Middle frontal gyrus (tissue), 1 donor: ENCODE measurements at regions not wholly inside any gene's neighbourhood (a gene's known extent, or its start where the extent isn't known, plus 50 kb on each side); places are given as distances from the start of the nearest gene placed in this dataset.
"Not testable (repeated sequence)": the region's sequence is repeated elsewhere in the genome, so short reads cannot be mapped to it uniquely, and the experiment has no call there.

Experiments
- DNase-seq: peaks from one replicate; pipeline ENCODE4 v3.0.0-alpha.2; 2015; ENCODE audit warnings: low spot score; ENCODE audit errors: extremely low spot score

DNA sequence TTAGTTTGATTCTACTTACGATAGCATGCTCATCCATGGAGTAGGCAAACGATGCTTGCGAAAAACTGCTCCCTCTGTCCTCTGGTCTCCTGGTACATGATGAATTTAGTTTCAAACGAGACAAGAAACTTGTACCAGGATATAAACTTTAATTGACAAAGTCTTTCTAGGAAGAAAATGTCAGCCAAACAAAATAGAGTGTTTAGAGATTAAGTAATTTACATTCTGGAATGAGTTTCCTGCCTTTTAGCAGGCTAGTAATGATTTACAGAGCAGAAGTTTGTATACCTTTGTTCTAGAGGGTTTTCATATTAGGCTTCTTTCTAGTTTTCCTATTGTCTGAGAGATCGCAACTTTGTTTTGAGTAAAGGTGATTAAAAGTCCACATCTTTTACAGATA, 206.9 kb downstream of the RPL10L start:
- no peak for DNase-seq

DNA sequence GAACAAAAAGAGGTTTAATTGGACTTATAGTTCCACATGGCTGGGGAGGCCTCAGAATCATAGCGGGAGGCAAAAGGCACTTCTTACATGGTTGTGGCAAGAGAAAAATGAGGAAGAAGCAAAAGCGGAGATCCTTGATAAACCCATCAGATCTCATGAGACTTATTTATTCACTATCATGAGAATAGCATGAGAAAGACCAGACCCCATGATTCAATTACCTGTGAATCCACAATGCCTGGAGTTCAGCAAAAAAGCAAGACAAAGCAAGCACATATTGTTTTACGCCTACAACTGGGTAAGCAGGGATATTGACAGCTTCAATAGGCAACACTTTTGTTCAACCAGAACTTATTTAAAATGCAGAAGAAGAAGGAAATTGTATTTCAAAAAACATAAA, 218.2 kb downstream of the RPL10L start:
- no peak for DNase-seq

DNA sequence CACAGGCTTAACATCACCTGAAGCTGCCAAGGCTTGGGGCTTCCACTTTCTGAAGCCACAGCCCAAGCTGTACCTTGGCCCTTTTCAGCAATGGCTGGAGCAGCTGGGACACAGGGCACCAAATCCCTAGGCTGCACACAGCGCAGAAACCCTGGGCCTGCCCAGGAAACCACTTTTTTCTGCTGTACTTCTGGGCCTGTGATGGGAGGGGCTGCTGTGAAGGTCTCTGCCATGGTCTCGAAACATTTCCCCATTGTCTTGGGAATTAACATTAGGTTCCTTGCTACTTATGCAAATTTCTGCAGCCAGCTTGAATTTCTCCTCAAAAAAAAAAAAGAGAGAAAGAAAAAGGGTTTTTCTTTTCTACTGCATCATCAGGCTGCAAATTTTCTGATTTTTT, 219.1 kb downstream of the RPL10L start:
- no peak for DNase-seq

DNA sequence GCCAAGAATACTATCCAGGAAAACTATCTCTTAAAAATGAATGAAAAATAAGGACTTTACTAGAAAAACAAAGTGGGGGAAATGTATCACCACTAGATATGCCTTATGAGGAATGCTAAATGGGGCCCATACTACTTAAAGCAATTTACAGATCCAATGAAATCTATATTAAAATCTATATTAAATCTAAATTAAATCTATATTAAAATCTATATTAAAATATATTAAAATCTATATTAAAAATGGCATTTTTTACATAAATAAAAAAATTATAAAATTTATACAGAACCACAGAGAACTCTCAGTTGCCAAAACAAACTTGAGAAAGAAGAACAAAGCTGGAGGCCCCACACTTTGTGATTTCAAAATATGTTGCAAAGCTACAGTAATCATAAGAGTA, 234.5 kb downstream of the RPL10L start:
- no peak for DNase-seq

DNA sequence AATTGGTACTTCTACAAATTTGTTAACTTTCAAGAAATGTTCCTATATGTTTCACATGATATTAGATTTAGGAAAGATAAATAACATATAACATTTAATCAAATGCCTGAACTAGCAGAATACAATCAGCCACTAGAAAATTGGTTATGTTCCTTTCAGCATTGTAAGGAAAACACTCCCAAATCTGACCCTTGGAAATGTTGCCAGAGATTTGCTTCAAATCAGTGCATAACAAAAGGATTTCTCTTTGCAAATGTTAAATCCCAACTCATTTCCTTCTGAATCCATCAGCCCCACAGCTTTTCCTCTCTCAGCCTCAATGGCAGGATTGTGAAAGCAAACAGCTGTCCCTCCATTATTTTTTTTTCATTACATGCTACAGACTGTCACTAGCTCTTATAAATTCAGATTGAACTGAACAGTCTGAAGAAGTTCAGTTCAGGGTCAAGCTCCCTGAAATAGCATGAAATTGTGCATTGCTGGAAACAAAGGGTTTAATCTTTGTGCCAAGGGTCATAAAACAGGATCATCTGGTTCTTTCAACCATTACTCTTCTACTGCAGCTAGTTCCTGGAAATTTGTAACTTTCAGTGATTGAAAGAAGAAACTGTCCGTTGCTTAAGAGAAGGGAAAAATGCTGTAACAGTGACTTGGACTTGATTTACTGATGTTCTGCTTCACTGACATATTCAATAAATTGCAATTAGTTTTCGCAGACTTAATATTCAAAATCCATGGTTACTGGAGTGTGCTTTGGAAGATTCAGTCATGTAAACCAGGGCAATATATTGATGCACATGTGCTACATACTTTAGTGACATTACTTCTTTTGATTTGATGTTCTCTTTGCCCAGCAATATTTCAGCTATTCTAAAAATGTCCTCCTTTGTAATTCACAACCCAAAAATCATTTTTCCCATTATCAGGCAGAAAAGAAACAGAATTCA, 246.4 kb downstream of the RPL10L start:
- DNase-seq, result no peak

DNA sequence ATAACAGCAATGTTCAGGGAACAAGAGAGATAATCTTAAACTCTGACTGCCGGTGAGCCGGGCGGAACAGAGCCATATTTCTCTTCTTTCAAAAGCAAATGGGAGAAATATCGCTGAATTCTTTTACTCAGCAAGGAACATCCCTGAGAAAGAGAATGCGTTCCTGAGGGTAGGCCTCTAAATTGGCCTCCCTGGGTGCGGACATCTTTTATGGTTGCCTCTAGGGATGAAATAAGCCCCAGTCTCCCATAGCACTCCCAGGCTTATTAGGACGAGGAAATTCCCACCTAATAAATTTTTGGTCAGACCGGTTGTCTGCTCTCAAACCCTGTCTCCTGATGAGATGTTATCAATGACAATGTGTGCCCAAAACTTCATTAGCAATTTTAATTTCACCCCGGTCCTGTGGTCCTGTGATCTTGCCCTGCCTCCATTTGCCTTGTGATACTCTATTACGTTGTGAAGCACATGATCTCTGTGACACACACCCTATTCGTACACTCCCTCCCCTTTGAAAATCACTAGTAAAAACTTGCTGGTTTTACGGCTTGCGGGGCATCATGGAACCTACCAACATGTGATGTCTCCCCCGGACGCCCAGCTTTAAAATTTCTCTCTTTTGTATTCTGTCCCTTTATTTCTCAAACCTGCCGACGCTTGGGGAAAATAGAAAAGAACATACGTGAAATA, 249.4 kb downstream of the RPL10L start:
- DNase-seq, result not testable (repeated sequence)

DNA sequence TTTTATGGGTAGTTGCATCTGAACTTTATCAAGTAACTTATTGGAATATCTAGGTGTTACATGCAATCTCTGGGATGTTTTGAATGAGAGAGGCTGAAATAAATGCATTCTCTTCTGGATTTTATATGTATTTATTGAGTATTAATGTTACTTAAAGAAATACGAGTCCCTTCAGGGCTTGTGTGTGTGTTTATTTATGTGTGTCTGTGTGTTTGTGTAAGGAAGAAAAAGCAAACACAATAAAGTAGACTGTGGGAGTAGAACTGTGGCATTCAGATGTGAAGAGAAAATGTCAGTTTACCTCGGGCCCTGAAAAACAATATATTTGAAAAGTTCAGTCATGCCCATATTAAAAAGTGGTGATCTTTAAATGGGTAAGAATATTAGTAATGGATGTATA, 250.5 kb downstream of the RPL10L start:
- DNase-seq, result no peak

DNA sequence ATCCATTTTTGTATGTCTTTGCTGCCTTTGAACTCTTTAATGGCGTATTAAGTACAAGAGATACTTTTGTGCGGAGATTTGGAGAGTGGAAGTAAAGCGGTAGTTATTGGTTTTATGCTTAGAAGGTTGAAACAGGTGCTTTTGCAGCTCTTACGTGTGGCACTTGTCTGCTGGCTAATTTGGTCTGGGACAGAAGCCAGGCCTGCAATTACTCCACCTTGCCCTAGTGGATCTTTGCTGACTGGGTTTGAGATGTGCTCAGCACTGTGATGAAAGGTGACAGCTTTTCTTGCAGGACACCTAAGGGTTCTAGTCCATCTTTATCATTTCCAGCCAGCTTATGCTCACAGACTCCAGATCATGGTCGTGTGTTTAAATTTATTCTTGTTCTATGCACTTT, 252.5 kb downstream of the RPL10L start:
- DNase-seq, result no peak

DNA sequence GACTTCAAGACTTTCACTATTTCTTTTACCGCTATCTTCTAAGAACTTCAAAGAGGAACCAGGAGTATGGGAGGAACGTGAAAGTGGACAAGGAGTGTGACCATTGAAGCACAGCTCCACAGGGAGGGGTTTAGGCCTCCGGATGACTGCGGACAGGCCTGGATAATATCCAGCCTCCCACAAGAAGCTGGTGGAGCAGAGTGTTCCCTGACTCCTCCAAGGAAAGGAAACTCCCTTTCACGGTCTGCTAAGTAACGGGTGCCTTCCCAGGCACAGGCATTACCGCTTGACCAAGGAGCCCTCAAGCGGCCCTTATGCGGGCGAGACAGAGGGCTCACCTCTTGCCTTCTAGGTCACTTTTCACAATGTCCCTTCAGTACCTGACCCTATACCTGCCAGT, 267.0 kb downstream of the RPL10L start:
- DNase-seq, result no peak

DNA sequence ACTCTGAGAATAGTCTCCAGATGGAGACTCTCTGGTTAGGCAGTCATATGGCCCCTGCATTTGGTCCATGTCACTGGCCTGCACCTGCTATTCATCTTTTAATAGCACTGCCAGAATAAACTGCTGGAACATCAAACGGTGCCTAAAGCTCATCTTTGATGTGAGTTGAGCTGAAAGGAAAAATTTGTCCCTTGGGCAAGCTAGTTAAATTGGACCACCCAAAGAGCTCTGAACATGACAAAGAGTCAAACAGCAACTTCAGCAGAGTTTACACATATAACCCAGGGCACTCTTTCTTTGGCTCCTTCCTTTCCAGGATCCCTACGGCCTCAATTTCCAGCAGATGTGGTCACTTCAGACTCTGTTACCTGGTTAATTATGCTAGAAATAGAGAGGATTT, 269.9 kb downstream of the RPL10L start:
- no peak for DNase-seq

DNA sequence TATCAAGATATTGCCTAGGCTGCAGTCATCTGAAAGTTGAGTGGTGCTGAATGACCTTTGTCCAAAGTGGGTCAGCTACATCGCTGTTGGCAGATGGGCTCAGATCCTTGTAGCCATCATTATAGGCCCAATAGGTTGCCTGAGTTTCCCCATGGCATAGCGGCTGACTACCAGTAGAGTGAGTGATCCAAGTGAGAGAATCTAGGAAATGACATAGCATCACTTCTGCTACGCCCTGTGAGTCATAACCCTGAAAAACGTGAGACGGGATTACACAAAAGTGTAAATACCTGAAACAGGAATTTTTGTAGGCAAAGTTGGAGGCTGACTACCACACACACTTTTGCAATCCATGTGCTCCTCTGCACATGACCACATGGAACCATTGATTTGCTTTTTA, 273.3 kb downstream of the RPL10L start:
- no peak for DNase-seq

DNA sequence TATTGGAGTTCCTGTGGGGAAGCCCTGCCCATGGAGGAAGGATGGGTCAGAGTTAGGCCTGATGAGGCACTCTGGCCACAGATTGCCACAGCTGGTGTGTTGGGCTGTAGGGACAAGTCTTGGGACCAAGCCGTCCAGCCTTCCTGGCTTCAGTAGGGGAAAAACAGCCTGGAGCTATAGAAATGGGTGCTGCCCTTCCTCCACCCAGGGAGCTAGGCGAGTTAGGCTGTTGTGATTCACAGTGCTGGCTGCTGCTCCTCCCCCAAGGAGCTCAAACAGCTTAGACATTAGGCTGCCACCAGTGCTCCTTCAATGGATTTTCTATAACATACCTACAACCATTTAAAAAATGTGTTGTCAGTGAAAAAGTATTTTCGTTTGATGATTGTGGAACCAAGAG, 274.3 kb downstream of the RPL10L start:
- DNase-seq, result no peak

DNA sequence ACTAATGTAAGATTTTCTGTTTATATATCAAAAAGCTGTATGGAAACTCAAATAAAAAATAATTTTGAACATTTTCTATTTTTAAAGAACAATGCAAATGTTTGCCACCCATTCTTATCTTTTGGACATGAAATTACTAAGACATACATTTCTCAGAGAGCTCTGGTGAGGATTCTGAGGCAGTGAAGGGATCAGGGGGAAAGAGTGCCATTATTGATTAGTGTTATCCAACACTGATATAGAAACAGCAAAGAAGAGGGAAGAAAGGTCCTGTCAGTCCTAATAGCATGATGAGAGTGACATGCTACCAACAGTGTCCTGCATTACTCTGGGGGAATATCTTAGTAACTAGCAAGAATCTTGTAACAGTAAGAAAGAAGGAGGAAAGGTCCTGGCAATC, 282.2 kb downstream of the RPL10L start:
- DNase-seq, result no peak

DNA sequence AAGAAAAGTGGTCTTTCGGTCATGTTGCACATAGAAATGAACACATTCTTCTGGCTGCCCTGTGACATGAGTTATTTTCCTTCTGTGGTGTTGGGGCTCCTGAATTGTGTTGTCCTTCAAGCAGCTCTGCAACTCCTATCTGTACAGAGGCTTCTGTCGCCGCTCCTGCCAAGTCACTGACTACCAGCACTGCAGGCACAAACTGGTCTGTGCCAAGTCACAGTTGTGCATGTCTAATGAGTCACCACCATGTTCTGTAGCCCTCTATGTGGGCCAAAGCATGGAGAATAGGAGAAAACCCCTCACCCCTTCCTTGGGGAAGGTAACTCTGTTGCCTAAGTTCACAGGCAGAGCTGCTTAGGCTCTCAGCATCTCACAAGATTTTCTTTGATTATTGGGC, 283.3 kb downstream of the RPL10L start:
- no peak for DNase-seq

DNA sequence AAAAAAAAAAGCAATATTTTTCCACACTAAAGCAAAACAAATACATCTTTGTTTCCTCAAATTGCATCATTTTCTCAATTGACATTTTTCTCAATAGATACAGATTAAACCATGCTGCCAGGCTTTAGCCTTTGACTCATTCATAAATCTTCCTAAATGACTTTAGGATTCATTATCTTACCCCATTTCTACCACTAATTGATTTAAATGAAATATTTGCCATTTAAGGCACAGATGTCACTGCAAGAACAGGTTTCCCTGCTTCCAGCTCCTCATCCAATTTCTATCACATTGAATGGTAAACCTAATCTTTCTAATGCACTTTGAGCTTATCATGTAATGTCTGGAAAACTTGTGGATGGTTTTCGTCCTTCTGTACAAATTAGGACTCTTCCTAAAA, 298.7 kb downstream of the RPL10L start:
- DNase-seq, result no peak

DNA sequence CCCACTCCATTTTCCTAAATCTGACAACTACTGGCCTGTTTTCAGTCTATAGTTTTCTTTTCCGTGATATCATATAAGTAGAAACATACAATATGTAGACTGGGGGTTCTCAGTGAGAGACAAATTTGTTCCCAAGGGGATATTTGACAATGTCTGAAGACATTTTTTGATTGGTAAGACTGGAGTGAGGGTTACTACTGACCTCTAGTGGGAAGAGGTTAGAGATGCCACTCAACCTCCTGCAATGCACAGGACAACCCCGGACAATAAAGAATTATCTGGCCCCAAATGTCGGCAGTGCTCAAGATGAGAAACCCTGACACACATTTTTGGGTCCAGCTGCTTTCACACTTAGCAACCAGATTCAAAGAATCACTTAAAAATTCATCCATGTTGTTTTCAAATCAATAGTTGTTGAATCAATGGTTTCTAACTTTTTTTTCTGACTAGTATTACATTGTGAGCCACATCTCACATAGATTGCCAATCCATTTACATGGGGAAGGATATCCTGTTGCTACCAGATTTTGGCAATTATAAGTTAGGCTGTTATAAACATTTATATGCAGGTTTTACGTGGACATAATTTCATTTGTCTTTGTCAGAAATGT, 307.1 kb downstream of the RPL10L start:
- no peak for DNase-seq

DNA sequence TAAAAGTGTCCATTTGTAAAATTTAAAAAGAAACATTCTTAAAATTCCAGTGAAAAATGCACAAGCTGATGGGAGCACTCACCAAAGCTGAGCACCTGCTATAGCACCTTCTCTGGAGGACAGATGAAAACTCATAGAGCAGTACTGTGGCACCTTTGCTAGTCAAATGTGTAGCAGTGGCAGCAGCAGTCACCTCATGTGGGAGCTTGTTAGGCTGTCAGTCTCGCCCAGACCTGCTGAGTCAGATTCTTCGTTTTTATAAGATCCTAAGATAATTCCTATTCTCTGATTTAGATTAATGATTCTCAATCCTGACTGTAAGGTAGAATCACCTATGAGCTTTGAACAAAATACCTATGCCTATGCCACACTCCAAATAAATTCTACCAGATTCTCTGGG, 325.8 kb downstream of the RPL10L start:
- DNase-seq, result no peak

DNA sequence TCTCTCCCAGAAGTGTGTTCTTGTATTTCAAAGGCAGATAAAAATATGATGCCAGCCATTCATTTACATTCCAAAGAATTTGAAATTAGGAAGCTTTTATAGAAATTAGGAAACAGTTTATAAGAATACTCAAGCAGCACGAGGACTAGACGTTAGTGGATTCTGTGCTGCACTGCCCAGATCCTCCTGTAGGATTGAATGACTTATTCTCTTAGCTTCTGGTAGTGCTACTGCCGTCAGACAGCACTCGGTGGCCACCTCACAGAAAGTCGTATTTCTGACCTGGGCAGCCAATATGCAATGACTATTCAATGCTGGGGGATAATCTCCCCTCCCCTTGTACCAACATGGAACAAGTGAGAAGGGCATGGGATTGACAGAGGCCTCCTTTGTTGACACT, 326.4 kb downstream of the RPL10L start:
- no peak for DNase-seq

DNA sequence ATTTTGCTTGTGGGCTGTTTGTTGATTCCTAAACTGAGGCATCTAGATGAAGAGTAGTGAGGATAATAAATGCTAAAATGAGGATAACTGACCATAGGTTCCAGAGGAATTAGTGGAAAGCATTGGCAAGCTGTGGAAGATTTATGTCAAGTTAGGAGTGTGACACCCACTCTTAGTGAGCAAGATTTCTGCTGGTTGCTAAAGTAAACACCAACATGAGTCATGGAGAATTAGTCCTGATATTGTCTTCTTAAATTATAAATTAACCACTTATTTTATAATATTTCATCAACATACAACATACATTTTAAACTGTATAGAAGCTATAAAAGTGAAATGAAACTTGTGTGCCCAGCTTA, 328.2 kb downstream of the RPL10L start:
- no peak for DNase-seq

DNA sequence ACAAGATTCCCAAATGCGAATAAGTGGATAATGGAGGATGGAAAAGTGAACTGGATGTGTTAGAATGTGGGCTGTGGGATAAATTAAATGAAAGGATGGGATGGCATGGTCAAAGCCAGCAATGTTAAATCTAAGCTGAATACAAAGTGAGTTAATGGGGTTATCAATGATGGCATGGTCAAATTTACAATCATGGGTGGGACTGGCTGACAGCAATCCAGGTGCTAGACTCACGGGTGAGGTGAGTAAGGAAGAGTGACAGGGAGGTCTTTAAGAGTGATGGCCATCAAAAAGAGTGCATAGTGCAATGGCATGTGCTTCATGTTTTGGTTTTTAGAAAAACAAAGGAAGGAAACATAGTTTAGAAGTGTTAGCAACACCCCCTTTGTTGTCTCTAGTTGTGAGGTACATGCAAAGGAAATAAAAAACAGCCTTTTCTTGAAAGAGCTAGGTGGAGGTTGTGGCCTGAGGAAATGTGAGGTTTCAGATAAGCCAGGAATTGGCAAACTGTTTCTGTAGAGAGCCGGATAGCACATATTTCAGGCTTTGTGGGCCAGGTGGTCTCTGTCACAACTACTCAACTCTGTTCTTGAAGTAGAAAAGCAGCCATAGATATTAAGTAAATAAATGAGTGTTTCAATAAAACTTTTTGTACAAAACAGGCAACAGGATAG, 328.7 kb downstream of the RPL10L start:
- no peak for DNase-seq

DNA sequence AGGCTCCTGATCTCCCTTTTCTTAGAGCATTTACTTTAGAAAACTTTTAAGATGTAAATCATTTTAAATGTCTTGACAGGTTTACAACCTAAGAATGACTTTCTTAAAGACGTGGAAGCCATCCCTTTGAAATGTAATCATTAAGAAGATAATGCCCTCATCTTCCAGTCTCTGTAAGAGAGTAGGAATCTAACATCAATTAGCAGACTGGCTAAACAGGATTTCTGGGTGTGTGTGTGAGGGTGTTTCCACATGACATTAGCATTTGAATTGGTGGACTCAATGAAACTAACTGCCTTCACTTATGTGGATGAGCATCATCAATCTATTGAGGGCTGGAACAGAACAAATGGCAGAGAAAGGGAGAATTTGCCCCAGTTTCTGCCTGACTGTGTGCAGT, 329.5 kb downstream of the RPL10L start:
- no peak for DNase-seq

DNA sequence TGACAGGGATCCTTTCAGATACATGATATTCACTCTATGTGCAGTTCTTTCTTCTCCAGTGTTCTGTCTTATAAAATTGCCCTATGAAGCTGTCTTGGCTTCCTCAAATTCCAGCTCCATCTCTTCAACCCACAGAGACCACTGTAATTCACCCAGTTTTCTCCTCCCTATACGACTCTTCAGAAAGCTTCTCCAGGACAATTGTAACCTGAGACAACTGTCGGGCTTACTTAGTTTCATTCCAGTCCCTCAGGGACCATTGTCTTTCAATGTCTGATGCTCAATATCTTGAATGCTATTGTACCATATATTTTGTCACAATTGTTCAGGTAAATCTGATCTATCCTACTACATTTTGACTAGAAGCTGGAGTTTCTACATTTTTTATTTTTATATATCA, 345.3 kb downstream of the RPL10L start:
- no peak for DNase-seq
